ENCODE measurements at regions not wholly inside any gene's neighbourhood (a gene's known extent, or its start where the extent isn't known, plus 50 kb on each side); places are given as distances from the start of the nearest gene placed in this dataset.

- DNase-seq, result no peak
Measured at GRCh38 chr11:119473901-119474681, 51.1 kb upstream of the THY1 start.

- DNase-seq, result no peak
Measured at GRCh38 chr11:119473226-119473625, 50.3 kb upstream of the THY1 start.

GRCh38 chr11:119472856-119473222, 49.9 kb upstream of the THY1 start:
- no peak for DNase-seq

All from effector CD4-positive, alpha-beta T cell (primary cell).